B cell (primary cell): ENCODE measurements at regions not wholly inside any gene's neighbourhood (a gene's known extent, or its start where the extent isn't known, plus 50 kb on each side); places are given as distances from the start of the nearest gene placed in this dataset.

ENCODE experiments used
- ATAC-seq: fragments of 200-7000 bp; cut with Tn5 transposase; one replicate; pipeline ENCODE4 v1.10.0; 2021; ENCODE audit warnings: low read depth, mild to moderate bottlenecking, moderate number of reproducible peaks, moderate library complexity
- CTCF ChIA-PET: fragments of 350-600 bp; sonication (Branson Sonifier 250); formaldehyde crosslinking; loops from one replicate; lab custom pipeline; 2021; ENCODE audit warnings: antibody characterized with exemption, inconsistent platforms; lab: Charles Lee
- POLR2A ChIA-PET: fragments of 350-600 bp; sonication (Branson Sonifier 250); formaldehyde crosslinking; loops from one replicate; lab custom pipeline; 2021; ENCODE audit warnings: antibody characterized with exemption; lab: Charles Lee
- DNase-seq: peaks from one replicate; pipeline ENCODE4 v3.0.0; 2013
- H2AFZ ChIP-seq: 2 replicates; pipeline ENCODE4 v1.6.1; 2012; ENCODE audit warnings: mild to moderate bottlenecking, low read depth, low read length; ENCODE audit not compliant: insufficient read depth, poor library complexity, severe bottlenecking
- H3K27ac ChIP-seq, 2 donors: 1 replicate in 1 of 2; 2 replicates in 1 of 2; pipeline ENCODE4 v1.5.1; 2012 to 2013; ENCODE audit warnings: low read length in 2 of 2, mild to moderate bottlenecking in 2 of 2, moderate library complexity in 1 of 2
- H3K27me3 ChIP-seq, 4 experiments: fragments of 200-600 bp in 1 of 4; sonication (generic) in 1 of 4; replicated peaks in 1 of 4; 1 replicate in 2 of 4; 2 replicates in 2 of 4; pipeline versions ENCODE4 v1.6.1 to v1.7.0; 2013 to 2016; ENCODE audit warnings: low read length in 3 of 4, mild to moderate bottlenecking in 2 of 4, mixed read lengths in 1 of 4, moderate library complexity in 1 of 4; ENCODE audit not compliant: insufficient read depth in 4 of 4, control insufficient read depth in 3 of 4; ENCODE audit errors: control extremely low read depth in 1 of 4
- H3K36me3 ChIP-seq, 2 experiments: replicated peaks in 1 of 2; 1 replicate in 1 of 2; 2 replicates in 1 of 2; pipeline versions ENCODE4 v1.6.1 to v1.7.1; 2013; ENCODE audit warnings: low read length in 1 of 2; ENCODE audit not compliant: insufficient read depth in 2 of 2, control insufficient read depth in 1 of 2; ENCODE audit errors: control extremely low read depth in 1 of 2, extremely low read depth in 1 of 2
- H3K4me1 ChIP-seq, 2 donors: fragments of 200-600 bp in 1 of 2; sonication (generic) in 1 of 2; 1 replicate in 1 of 2; 2 replicates in 1 of 2; pipeline versions ENCODE4 v1.5.1 to v1.6.1; 2013 to 2017; ENCODE audit warnings: low read length in 2 of 2; ENCODE audit not compliant: control insufficient read depth in 2 of 2, insufficient read depth in 2 of 2
- H3K4me2 ChIP-seq: replicated peaks from 2 replicates; pipeline ENCODE3; 2012; ENCODE audit warnings: mild to moderate bottlenecking, low read depth, low read length; ENCODE audit not compliant: poor library complexity, severe bottlenecking
- H3K4me3 ChIP-seq, 5 experiments: fragments of 200-600 bp in 1 of 5; sonication (generic) in 1 of 5; 1 replicate in 3 of 5; 2 replicates in 2 of 5; pipeline versions ENCODE4 v1.5.1 to v1.7.0; 2011 to 2016; ENCODE audit warnings: low read length in 4 of 5, mild to moderate bottlenecking in 4 of 5, low read depth in 2 of 5, control low read depth in 1 of 5, moderate library complexity in 1 of 5; ENCODE audit not compliant: insufficient read depth in 1 of 5; ENCODE audit errors: control extremely low read depth in 1 of 5, extremely low read depth in 1 of 5
- H3K79me2 ChIP-seq: fragments of 200-600 bp; sonication (generic); one replicate; pipeline ENCODE4 v1.6.0; 2016; ENCODE audit warnings: low read length; ENCODE audit not compliant: control insufficient read depth, insufficient read depth
- H3K9ac ChIP-seq: fragments of 200-600 bp; sonication (generic); 2 replicates; pipeline ENCODE4 v1.6.1; 2017; ENCODE audit warnings: mild to moderate bottlenecking, low read length, moderate library complexity
- H3K9me3 ChIP-seq, 3 donors: one replicate each; pipeline versions ENCODE4 v1.6.1 to v1.7.1; 2013; ENCODE audit warnings: low read length in 2 of 3; ENCODE audit not compliant: control insufficient read depth in 2 of 3, insufficient read depth in 1 of 3; ENCODE audit errors: control extremely low read depth in 1 of 3
- H4K20me1 ChIP-seq: 2 replicates; pipeline ENCODE4 v1.6.0; 2012; ENCODE audit warnings: mild to moderate bottlenecking, low read length; ENCODE audit not compliant: insufficient read depth, control insufficient read depth, poor library complexity, severe bottlenecking
- H3K27ac Mint-ChIP-seq: one replicate; pipeline ENCODE4 v1.8.0; 2021; ENCODE audit warnings: mixed read lengths
- H3K27me3 Mint-ChIP-seq: one replicate; pipeline ENCODE4 v1.8.0; 2021; ENCODE audit warnings: mixed read lengths
- H3K4me1 Mint-ChIP-seq: one replicate; pipeline ENCODE4 v1.8.0; 2021; ENCODE audit warnings: mixed read lengths
- H3K4me3 Mint-ChIP-seq: one replicate; pipeline ENCODE4 v1.8.0; 2021; ENCODE audit warnings: mixed read lengths
- H3K9me3 Mint-ChIP-seq: one replicate; pipeline ENCODE4 v1.8.0; 2022; ENCODE audit warnings: mixed read lengths; ENCODE audit not compliant: insufficient read depth
- EZH2 ChIP-seq: IDR thresholded peaks from 2 replicates; pipeline ENCODE4 v1.6.1; 2012; ENCODE audit warnings: borderline replicate concordance, low read depth, mild to moderate bottlenecking, moderate library complexity, low read length; ENCODE audit not compliant: insufficient read depth, poor library complexity, severe bottlenecking
- whole genome bisulfite sequencing: methylation state at CpG from one replicate; pipeline ENCODE4 v1.1.5; 2013; ENCODE audit warnings: missing lambda C conversion rate; ENCODE audit not compliant: insufficient coverage; 5-methylcytosine and 5-hydroxymethylcytosine counted together
- intact Hi-C: fragments of 100-400 bp; cut with micrococcal nuclease; formaldehyde crosslinking; loops from one replicate; pipeline ENCODE4 v1.10.0; 2022
- TF ChIP-seq, protein P1 (sequence below): fragments of 200-600 bp; IDR thresholded peaks from one replicate; pipeline ENCODE4 v1.8.0; 2022; ENCODE audit warnings: antibody characterized with exemption, mild to moderate bottlenecking

DNA sequence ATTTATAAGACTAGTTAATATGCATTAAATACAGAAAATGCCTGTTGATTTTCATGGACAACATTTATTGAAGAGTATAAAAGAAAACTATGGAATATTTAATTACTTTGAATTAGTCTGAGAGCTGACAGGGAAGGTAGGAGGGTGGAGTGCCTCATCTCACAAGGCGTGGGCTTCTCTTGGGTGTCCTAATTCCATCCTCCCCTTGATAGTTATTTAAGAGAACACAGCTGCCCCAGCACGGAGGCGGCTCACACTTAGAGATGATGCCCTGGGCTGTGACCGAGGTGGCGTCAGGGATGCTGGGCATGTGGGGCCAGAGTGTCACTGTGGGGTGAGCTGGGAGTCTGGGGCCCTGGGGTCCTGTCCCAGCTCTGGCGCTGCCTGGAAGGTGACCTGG, 493.0 kb downstream of the PTPRU start:
- 83% methylated on average over 5 of the region's 6 CpGs for WGBS
- POLR2A ChIA-PET = no interaction called here
- no peak overlapping the region for H3K4me3 Mint-ChIP-seq

DNA sequence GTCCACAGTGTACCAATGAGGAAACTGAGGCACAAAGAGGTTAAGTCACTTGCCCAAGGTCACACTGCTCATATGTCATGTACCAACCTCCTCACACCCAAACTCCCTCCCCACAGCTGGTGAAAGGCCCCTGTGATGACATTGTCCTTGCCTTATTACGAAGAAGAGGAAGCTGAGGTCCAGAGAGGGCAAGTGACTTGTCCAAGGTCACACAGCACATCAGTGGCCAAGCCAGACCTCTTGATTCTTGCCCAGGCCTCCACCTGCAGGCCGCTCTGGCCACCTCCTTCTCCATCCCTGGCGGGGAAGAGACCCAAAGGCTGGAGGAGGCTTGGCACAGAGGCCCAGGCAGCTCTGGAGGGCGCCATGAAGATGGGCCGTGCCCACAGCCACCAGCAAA, 492.4 kb downstream of the PTPRU start:
- DNase-seq (no peak), ATAC-seq (no peak)
- TF ChIP-seq, protein P1, sequence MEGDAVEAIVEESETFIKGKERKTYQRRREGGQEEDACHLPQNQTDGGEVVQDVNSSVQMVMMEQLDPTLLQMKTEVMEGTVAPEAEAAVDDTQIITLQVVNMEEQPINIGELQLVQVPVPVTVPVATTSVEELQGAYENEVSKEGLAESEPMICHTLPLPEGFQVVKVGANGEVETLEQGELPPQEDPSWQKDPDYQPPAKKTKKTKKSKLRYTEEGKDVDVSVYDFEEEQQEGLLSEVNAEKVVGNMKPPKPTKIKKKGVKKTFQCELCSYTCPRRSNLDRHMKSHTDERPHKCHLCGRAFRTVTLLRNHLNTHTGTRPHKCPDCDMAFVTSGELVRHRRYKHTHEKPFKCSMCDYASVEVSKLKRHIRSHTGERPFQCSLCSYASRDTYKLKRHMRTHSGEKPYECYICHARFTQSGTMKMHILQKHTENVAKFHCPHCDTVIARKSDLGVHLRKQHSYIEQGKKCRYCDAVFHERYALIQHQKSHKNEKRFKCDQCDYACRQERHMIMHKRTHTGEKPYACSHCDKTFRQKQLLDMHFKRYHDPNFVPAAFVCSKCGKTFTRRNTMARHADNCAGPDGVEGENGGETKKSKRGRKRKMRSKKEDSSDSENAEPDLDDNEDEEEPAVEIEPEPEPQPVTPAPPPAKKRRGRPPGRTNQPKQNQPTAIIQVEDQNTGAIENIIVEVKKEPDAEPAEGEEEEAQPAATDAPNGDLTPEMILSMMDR = no peak
- no peak for TF ChIP-seq EZH2
- Histone ChIP-seq H2AFZ (no peak overlapping the region), H3K79me2 (no peaks in the 10 kb centered on the region), H4K20me1 (no peaks in the 10 kb centered on the region), H3K27ac (no peak overlapping the region), H3K4me1 (no peaks in the 10 kb centered on the region), H3K9ac (no peak overlapping the region), H3K9me3 (peaks cover 0 to 8% (median 0%) of the 10 kb centered on the region in 3 donors), H3K4me2 (no peak overlapping the region), H3K36me3 (no peaks in the 10 kb centered on the region), H3K4me3 (no peak overlapping the region), H3K27me3 (no peaks in the 10 kb centered on the region)
- 71% methylated on average over 5 of the region's 5 CpGs for WGBS
- Mint-ChIP-seq H3K4me1 (no peaks in the 10 kb centered on the region), H3K9me3 (no peaks in the 10 kb centered on the region), H3K27ac (no peak overlapping the region), H3K4me3 (no peak overlapping the region), H3K27me3 (peaks cover 17% of the 10 kb centered on the region)
- intact Hi-C loops = no loop called here
- ChIA-PET POLR2A (no interaction called here), CTCF (no interaction called here)

More for the DNA sequence above, 493.0 kb downstream of the PTPRU start:
- H3K27me3 Mint-ChIP-seq = peaks cover 17% of the 10 kb centered on the region
- no peak for DNase-seq
- Histone ChIP-seq H4K20me1 (no peaks in the 10 kb centered on the region), H3K9ac (no peak overlapping the region), H3K79me2 (no peaks in the 10 kb centered on the region), H3K4me2 (no peak overlapping the region), H3K27ac (no peak overlapping the region), H3K4me3 (no peak overlapping the region), H3K27me3 (no peaks in the 10 kb centered on the region), H3K9me3 (peaks cover 0 to 3% (median 0%) of the 10 kb centered on the region in 3 donors), H2AFZ (no peak overlapping the region), H3K4me1 (no peaks in the 10 kb centered on the region), H3K36me3 (no peaks in the 10 kb centered on the region)
- intact Hi-C loops = no loop called here
- ATAC-seq = no peak
- no peak overlapping the region for H3K27ac Mint-ChIP-seq
- no peaks in the 10 kb centered on the region for H3K4me1 Mint-ChIP-seq
- CTCF ChIA-PET = no interaction called here
- H3K9me3 Mint-ChIP-seq = no peaks in the 10 kb centered on the region
- TF ChIP-seq EZH2 = no peak
- TF ChIP-seq, protein P1 = no peak
